ENCODE measurements at regions not wholly inside any gene's neighbourhood (a gene's known extent, or its start where the extent isn't known, plus 50 kb on each side); places are given as distances from the start of the nearest gene placed in this dataset.

DNA sequence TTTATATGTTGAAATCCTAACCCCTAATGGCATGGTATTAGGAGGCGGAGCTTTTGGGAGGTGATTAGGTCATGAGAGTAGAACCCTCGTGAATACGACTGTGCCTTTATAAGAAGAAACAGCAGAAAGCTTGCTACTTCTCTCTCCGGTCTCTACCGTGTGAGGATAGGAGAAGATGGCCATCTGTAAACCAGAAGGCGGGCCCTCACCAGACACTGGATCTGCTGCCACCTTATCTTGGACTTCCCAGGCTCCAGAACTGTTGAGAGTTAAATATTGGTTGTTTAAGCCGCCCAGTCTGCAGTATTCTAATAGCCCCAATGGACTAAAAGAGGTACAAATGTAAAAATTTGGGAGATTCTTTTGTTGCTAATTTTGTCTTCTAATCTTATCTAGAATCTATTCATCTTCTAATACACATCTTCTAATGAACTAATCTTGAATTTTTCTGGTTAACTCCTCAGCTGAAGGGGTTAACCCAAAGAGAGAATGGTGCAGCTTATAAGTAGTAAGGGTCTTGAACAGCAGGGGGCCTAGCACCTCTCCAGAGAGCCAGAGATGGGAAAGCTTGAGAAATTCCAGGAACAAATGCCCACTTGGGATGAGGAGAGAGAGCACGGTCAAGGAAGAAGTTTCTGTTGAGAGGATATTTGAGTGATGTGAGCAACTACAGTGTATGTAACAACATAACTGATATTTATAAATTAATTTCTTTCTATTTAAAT, 264.0 kb upstream of the GRIP1 start:
- TF ChIP-seq, protein P1, sequence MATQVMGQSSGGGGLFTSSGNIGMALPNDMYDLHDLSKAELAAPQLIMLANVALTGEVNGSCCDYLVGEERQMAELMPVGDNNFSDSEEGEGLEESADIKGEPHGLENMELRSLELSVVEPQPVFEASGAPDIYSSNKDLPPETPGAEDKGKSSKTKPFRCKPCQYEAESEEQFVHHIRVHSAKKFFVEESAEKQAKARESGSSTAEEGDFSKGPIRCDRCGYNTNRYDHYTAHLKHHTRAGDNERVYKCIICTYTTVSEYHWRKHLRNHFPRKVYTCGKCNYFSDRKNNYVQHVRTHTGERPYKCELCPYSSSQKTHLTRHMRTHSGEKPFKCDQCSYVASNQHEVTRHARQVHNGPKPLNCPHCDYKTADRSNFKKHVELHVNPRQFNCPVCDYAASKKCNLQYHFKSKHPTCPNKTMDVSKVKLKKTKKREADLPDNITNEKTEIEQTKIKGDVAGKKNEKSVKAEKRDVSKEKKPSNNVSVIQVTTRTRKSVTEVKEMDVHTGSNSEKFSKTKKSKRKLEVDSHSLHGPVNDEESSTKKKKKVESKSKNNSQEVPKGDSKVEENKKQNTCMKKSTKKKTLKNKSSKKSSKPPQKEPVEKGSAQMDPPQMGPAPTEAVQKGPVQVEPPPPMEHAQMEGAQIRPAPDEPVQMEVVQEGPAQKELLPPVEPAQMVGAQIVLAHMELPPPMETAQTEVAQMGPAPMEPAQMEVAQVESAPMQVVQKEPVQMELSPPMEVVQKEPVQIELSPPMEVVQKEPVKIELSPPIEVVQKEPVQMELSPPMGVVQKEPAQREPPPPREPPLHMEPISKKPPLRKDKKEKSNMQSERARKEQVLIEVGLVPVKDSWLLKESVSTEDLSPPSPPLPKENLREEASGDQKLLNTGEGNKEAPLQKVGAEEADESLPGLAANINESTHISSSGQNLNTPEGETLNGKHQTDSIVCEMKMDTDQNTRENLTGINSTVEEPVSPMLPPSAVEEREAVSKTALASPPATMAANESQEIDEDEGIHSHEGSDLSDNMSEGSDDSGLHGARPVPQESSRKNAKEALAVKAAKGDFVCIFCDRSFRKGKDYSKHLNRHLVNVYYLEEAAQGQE (IDR thresholded peaks at IDR 0.05; ENCODE audit: insufficient read depth in 1 of 2, low read depth in 2 of 2, low read length in 1 of 2), result no peak
- TF ChIP-seq, protein P2, sequence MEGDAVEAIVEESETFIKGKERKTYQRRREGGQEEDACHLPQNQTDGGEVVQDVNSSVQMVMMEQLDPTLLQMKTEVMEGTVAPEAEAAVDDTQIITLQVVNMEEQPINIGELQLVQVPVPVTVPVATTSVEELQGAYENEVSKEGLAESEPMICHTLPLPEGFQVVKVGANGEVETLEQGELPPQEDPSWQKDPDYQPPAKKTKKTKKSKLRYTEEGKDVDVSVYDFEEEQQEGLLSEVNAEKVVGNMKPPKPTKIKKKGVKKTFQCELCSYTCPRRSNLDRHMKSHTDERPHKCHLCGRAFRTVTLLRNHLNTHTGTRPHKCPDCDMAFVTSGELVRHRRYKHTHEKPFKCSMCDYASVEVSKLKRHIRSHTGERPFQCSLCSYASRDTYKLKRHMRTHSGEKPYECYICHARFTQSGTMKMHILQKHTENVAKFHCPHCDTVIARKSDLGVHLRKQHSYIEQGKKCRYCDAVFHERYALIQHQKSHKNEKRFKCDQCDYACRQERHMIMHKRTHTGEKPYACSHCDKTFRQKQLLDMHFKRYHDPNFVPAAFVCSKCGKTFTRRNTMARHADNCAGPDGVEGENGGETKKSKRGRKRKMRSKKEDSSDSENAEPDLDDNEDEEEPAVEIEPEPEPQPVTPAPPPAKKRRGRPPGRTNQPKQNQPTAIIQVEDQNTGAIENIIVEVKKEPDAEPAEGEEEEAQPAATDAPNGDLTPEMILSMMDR (IDR thresholded peaks at IDR 0.05), result 0 out of 2 replicates have a peak, but pooled peaks have one; percentile 3
- TF ChIP-seq SIN3A (IDR thresholded peaks at IDR 0.05; ENCODE audit: borderline replicate concordance, insufficient read depth, low read depth, low read length), result no peak
- no peak for TF ChIP-seq POLR2AphosphoS5 (IDR thresholded peaks at IDR 0.05; ENCODE audit: low read depth, low read length)
- no peak for TF ChIP-seq TCF7L2 (IDR thresholded peaks at IDR 0.05; ENCODE audit: low read depth, low read length)

Data from Panc1 (cell line).